ENCODE measurements at regions not wholly inside any gene's neighbourhood (a gene's known extent, or its start where the extent isn't known, plus 50 kb on each side); places are given as distances from the start of the nearest gene placed in this dataset.
"Not testable (repeated sequence)": the region's sequence is repeated elsewhere in the genome, so short reads cannot be mapped to it uniquely, and the experiment has no call there.

DNA sequence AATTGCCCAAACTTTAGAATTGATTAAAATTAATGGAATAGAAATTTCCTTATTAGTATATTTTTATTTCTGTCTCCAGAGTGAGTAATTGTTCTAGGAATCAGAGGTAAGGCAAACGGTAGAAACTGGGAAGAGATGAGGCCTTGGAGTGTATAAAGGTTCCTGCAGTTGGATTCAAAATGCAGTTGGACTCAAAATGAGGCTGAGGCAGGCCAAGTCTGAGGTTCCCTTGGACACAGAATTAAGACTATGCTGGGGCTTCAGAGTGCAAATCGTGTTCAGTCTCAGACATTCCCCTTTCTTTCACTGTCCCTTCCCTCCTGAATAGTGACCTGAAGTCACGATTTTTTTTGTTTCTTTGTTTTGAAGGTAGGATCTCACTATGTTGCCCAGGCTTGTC lies 746.9 kb upstream of the NRXN1 start:
- no peak for TF ChIP-seq EZH2phosphoT487 (conservative IDR thresholded peaks at IDR 0.05; ENCODE audit: low read length)
- TF ChIP-seq, protein P1, sequence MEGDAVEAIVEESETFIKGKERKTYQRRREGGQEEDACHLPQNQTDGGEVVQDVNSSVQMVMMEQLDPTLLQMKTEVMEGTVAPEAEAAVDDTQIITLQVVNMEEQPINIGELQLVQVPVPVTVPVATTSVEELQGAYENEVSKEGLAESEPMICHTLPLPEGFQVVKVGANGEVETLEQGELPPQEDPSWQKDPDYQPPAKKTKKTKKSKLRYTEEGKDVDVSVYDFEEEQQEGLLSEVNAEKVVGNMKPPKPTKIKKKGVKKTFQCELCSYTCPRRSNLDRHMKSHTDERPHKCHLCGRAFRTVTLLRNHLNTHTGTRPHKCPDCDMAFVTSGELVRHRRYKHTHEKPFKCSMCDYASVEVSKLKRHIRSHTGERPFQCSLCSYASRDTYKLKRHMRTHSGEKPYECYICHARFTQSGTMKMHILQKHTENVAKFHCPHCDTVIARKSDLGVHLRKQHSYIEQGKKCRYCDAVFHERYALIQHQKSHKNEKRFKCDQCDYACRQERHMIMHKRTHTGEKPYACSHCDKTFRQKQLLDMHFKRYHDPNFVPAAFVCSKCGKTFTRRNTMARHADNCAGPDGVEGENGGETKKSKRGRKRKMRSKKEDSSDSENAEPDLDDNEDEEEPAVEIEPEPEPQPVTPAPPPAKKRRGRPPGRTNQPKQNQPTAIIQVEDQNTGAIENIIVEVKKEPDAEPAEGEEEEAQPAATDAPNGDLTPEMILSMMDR (IDR thresholded peaks at IDR 0.05; ENCODE audit: insufficient read depth, low read length, poor library complexity, severe bottlenecking) = no peak
- no peaks in the 10 kb centered on the region for H3K36me3 ChIP-seq (ENCODE audit: low read length)
- H3K9ac ChIP-seq (ENCODE audit: low read length) = no peak overlapping the region
- no peaks in the 10 kb centered on the region for H3K9me2 ChIP-seq (replicated peaks; ENCODE audit: insufficient read depth, low read length)
- H2AFZ ChIP-seq (ENCODE audit: low read depth, low read length, severe bottlenecking) = peak overlapping the region; percentile 26
- H3K4me2 ChIP-seq (ENCODE audit: low read depth, low read length, poor library complexity, severe bottlenecking) = no peak overlapping the region
- no peaks in the 10 kb centered on the region for H4K20me1 ChIP-seq (ENCODE audit: low read depth, low read length)
- no peaks in the 10 kb centered on the region for H3F3A ChIP-seq (ENCODE audit: insufficient read depth)
- H3K9me3 ChIP-seq (ENCODE audit: insufficient read depth, low read length) = no peaks in the 10 kb centered on the region
- no peaks in the 10 kb centered on the region for H3K79me2 ChIP-seq (ENCODE audit: insufficient read depth, low read length)
- H3K4me3 ChIP-seq (ENCODE audit: insufficient read depth, low read length, poor library complexity, severe bottlenecking) = no peak overlapping the region
- no peaks in the 10 kb centered on the region for H3K27me3 ChIP-seq (ENCODE audit: low read length)
- no peak overlapping the region for H3K27ac ChIP-seq (ENCODE audit: low read depth, low read length)

DNA sequence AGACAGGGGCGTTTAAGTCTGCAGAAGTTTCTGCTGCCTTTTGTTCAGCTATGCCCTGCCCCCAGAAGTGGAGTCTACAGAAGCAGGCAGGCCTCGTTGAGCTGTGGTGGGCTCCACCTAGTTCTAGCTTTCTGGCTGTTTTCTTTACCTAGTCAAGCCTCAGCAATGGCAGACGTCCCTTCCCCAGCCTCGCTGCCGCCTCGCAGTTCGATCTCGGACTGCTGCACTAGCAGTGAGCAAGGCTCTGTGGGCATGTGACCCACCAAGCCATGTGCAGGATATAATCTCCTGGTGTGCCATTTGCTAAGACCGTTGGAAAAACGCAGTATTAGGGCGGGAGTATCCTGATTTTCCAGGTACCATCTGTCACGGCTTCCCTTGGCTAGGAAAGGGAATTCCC lies 742.7 kb upstream of the NRXN1 start:
- H3K4me2 ChIP-seq (ENCODE audit: low read depth, low read length, poor library complexity, severe bottlenecking); H3K79me2 ChIP-seq (ENCODE audit: insufficient read depth, low read length); H3K4me3 ChIP-seq (ENCODE audit: insufficient read depth, low read length, poor library complexity, severe bottlenecking); H3K27me3 ChIP-seq (ENCODE audit: low read length); H3K9me3 ChIP-seq (ENCODE audit: insufficient read depth, low read length); H2AFZ ChIP-seq (ENCODE audit: low read depth, low read length, severe bottlenecking); H3K9ac ChIP-seq (ENCODE audit: low read length); H3K27ac ChIP-seq (ENCODE audit: low read depth, low read length); H3F3A ChIP-seq (ENCODE audit: insufficient read depth); H4K20me1 ChIP-seq (ENCODE audit: low read depth, low read length); H3K9me2 ChIP-seq (replicated peaks; ENCODE audit: insufficient read depth, low read length); H3K36me3 ChIP-seq (ENCODE audit: low read length): not testable (repeated sequence)

GRCh38 chr2:51760441-51760840 lies 728.5 kb upstream of the NRXN1 start:
- no peak overlapping the region for H3K4me3 ChIP-seq (ENCODE audit: insufficient read depth, low read length, poor library complexity, severe bottlenecking)
- no peak overlapping the region for H3K27ac ChIP-seq (ENCODE audit: low read depth, low read length)
- no peaks in the 10 kb centered on the region for H3K27me3 ChIP-seq (ENCODE audit: low read length)
- no peak overlapping the region for H3K4me2 ChIP-seq (ENCODE audit: low read depth, low read length, poor library complexity, severe bottlenecking)
- H3F3A ChIP-seq (ENCODE audit: insufficient read depth) = no peaks in the 10 kb centered on the region
- no peaks in the 10 kb centered on the region for H3K9me3 ChIP-seq (ENCODE audit: insufficient read depth, low read length)
- no peaks in the 10 kb centered on the region for H3K9me2 ChIP-seq (replicated peaks; ENCODE audit: insufficient read depth, low read length)
- no peaks in the 10 kb centered on the region for H4K20me1 ChIP-seq (ENCODE audit: low read depth, low read length)
- H3K36me3 ChIP-seq (ENCODE audit: low read length) = no peaks in the 10 kb centered on the region
- H3K79me2 ChIP-seq (ENCODE audit: insufficient read depth, low read length) = no peaks in the 10 kb centered on the region
- TF ChIP-seq, protein P1 (IDR thresholded peaks at IDR 0.05; ENCODE audit: insufficient read depth, low read length, poor library complexity, severe bottlenecking) = no peak
- TF ChIP-seq EZH2phosphoT487 (conservative IDR thresholded peaks at IDR 0.05; ENCODE audit: low read length) = no peak
- no peak overlapping the region for H2AFZ ChIP-seq (ENCODE audit: low read depth, low read length, severe bottlenecking)
- H3K9ac ChIP-seq (ENCODE audit: low read length) = no peak overlapping the region

DNA sequence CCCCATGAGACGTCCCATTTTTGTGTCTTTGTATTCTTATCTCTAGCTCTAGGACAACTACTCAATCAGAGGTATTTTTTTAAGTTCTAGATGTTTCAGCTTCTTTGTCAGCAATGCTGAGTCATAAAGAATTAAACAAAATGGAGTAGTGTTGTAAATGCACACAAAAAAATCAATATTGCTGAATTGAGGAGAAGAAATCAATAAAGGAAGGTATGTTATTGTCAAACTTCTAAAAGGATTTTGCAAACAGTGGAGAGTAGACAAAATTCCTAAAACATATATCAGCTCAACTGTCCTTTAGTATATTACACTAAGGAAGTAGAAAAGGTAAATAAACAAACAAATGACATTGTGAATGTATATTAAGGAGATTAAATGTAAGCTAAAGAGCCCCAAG lies 726.1 kb upstream of the NRXN1 start:
- Histone ChIP-seq H3K9me3 (ENCODE audit: insufficient read depth, low read length) (no peaks in the 10 kb centered on the region), H3F3A (ENCODE audit: insufficient read depth) (no peaks in the 10 kb centered on the region), H3K79me2 (ENCODE audit: insufficient read depth, low read length) (no peaks in the 10 kb centered on the region), H3K4me3 (ENCODE audit: insufficient read depth, low read length, poor library complexity, severe bottlenecking) (no peak overlapping the region), H4K20me1 (ENCODE audit: low read depth, low read length) (no peaks in the 10 kb centered on the region), H3K9me2 (replicated peaks; ENCODE audit: insufficient read depth, low read length) (no peaks in the 10 kb centered on the region), H2AFZ (ENCODE audit: low read depth, low read length, severe bottlenecking) (no peak overlapping the region), H3K27me3 (ENCODE audit: low read length) (no peaks in the 10 kb centered on the region), H3K9ac (ENCODE audit: low read length) (no peak overlapping the region), H3K4me2 (ENCODE audit: low read depth, low read length, poor library complexity, severe bottlenecking) (no peak overlapping the region), H3K27ac (ENCODE audit: low read depth, low read length) (no peak overlapping the region), H3K36me3 (ENCODE audit: low read length) (no peaks in the 10 kb centered on the region)
- TF ChIP-seq EZH2phosphoT487 (conservative IDR thresholded peaks at IDR 0.05; ENCODE audit: low read length) = no peak
- TF ChIP-seq, protein P1 (IDR thresholded peaks at IDR 0.05; ENCODE audit: insufficient read depth, low read length, poor library complexity, severe bottlenecking) = no peak

Measured in SU-DHL-6 (cell line).